Adrenal gland (tissue), 9 donors: ENCODE measurements at regions not wholly inside any gene's neighbourhood (a gene's known extent, or its start where the extent isn't known, plus 50 kb on each side); places are given as distances from the start of the nearest gene placed in this dataset.

Source experiments
- DNase-seq, 7 donors: peaks; one replicate each; pipeline ENCODE4 v3.0.0-alpha.2; 2019 to 2020
- H3K27ac ChIP-seq, 5 donors: fragments of 200-600 bp; sonication (generic) in 4 of 5; 1 replicate in 3 of 5; 2 replicates in 2 of 5; pipeline versions ENCODE4 v1.5.1 to v1.8.0; 2016 to 2020; ENCODE audit warnings: mild to moderate bottlenecking in 1 of 5
- H3K27me3 ChIP-seq: fragments of 200-600 bp; 2 replicates; pipeline ENCODE4 v1.8.0; 2021
- H3K36me3 ChIP-seq, 2 donors: fragments of 200-600 bp; replicated peaks in 1 of 2; 1 replicate in 1 of 2; 2 replicates in 1 of 2; pipeline versions ENCODE4 v1.5.1 to v1.8.0; 2018 to 2022
- H3K4me1 ChIP-seq, 2 donors: fragments of 200-600 bp; replicated peaks in 1 of 2; 1 replicate in 1 of 2; 2 replicates in 1 of 2; pipeline versions ENCODE4 v1.5.1 to v1.8.0; 2018 to 2021
- H3K4me3 ChIP-seq, 4 donors: fragments of 200-600 bp; sonication (generic) in 3 of 4; one replicate each; pipeline ENCODE4 v1.5.1; 2016 to 2018
- H3K9me3 ChIP-seq, 3 donors: fragments of 200-600 bp; sonication (generic) in 1 of 3; replicated peaks in 1 of 3; 1 replicate in 2 of 3; 2 replicates in 1 of 3; pipeline versions ENCODE4 v1.5.1 to v1.8.0; 2016 to 2021
- CTCF ChIP-seq, 6 experiments: fragments of 450-650 bp in 4 of 6; fragments of 200-600 bp in 2 of 6; sonication (generic) in 1 of 6; IDR thresholded peaks; 1 replicate in 5 of 6; 2 replicates in 1 of 6; pipeline versions ENCODE4 v1.5.1 to v1.8.0; 2016 to 2021; ENCODE audit warnings: antibody characterized with exemption in 6 of 6, mild to moderate bottlenecking in 2 of 6, moderate library complexity in 1 of 6
- POLR2A ChIP-seq, 2 donors: fragments of 450-650 bp; IDR thresholded peaks; one replicate each; pipeline ENCODE4 v1.6.1; 2017; ENCODE audit warnings: antibody characterized with exemption in 2 of 2, mild to moderate bottlenecking in 2 of 2, moderate library complexity in 1 of 2
- WGBS, 4 donors: extraction: QIAGEN DNeasy Blood & Tissue Kit in 2 of 4; methylation state at CpG; one replicate each; pipeline versions ENCODE4 v1.1.5 to v1.1.7; 2013 to 2017; 5-methylcytosine and 5-hydroxymethylcytosine counted together
- intact Hi-C, 2 donors: fragments of 100-400 bp; cut with DNase I; formaldehyde crosslinking; loops; one replicate each; pipeline versions ENCODE4 v1.14.1 to v1.15.0; 2022 to 2023
- donor health status: healthy with polysubstance abuse.
- donor health status: Bipolar disorder and iron deficiency.
- donor health status: DM: yes; HTN: yes; CAD: no.
- donor health status: DM: no; HTN: no; CAD: no.
- donor health status: DM: no; HTN: no; CAD: no.

- no peak for DNase-seq
- TF ChIP-seq POLR2A (IDR thresholded peaks at IDR 0.05) (no peak), CTCF (IDR thresholded peaks at IDR 0.05) (no peak)
- Histone ChIP-seq H3K27ac (no peak overlapping the region), H3K4me1 (no peaks in the 10 kb centered on the region), H3K4me3 (no peak overlapping the region), H3K9me3 (no peaks in the 10 kb centered on the region), H3K27me3 (no peaks in the 10 kb centered on the region), H3K36me3 (no peaks in the 10 kb centered on the region)
- WGBS, 4 donors, result 53 to 78% (median 70%) methylated on average over 5 of the region's 5 CpGs
- intact Hi-C loops, result no loop called here
Measured at GRCh38 chr20:47865451-47865850, 80.2 kb upstream of the SULF2 start.

- Histone ChIP-seq H3K27me3 (no peaks in the 10 kb centered on the region), H3K4me1 (no peaks in the 10 kb centered on the region), H3K4me3 (no peak overlapping the region), H3K9me3 (no peaks in the 10 kb centered on the region), H3K36me3 (no peaks in the 10 kb centered on the region), H3K27ac (no peak overlapping the region)
- TF ChIP-seq CTCF (IDR thresholded peaks at IDR 0.05), result no peak
- no peak for TF ChIP-seq POLR2A (IDR thresholded peaks at IDR 0.05)
- intact Hi-C loops, result no loop called here
- WGBS, 4 donors, result 77 to 88% (median 83%) methylated on average over 2 of the region's 2 CpGs
- no peak for DNase-seq
Measured at GRCh38 chr20:47863981-47864380, 78.7 kb upstream of the SULF2 start.

GRCh38 chr20:47863315-47863965 lies 78.2 kb upstream of the SULF2 start:
- Histone ChIP-seq H3K4me1 (no peaks in the 10 kb centered on the region), H3K36me3 (no peaks in the 10 kb centered on the region), H3K27me3 (no peaks in the 10 kb centered on the region), H3K9me3 (no peaks in the 10 kb centered on the region), H3K27ac (no peak overlapping the region), H3K4me3 (no peak overlapping the region)
- TF ChIP-seq POLR2A (IDR thresholded peaks at IDR 0.05), result no peak
- no peak for TF ChIP-seq CTCF (IDR thresholded peaks at IDR 0.05)
- 73 to 79% (median 75%) methylated on average over 3 of the region's 3 CpGs for WGBS, 4 donors
- no peak for DNase-seq
- intact Hi-C loops, result no loop called here

- no peak for TF ChIP-seq CTCF (IDR thresholded peaks at IDR 0.05)
- no peak for TF ChIP-seq POLR2A (IDR thresholded peaks at IDR 0.05)
- Histone ChIP-seq H3K9me3 (no peaks in the 10 kb centered on the region), H3K36me3 (no peaks in the 10 kb centered on the region), H3K27me3 (no peaks in the 10 kb centered on the region), H3K27ac (no peak overlapping the region), H3K4me3 (no peak overlapping the region), H3K4me1 (no peaks in the 10 kb centered on the region)
- no peak for DNase-seq
- intact Hi-C loops, result no loop called here
- WGBS, 4 donors, result 73 to 86% (median 83%) methylated on average over 4 of the region's 4 CpGs
Measured at GRCh38 chr20:47862574-47863240, 77.4 kb upstream of the SULF2 start.
